HepG2 (cell line): ENCODE measurements at regions not wholly inside any gene's neighbourhood (a gene's known extent, or its start where the extent isn't known, plus 50 kb on each side); places are given as distances from the start of the nearest gene placed in this dataset.

ENCODE experiments used
- CTCF ChIP-seq: sonication (generic); formaldehyde crosslinking; IDR thresholded peaks from 2 replicates; pipeline ENCODE4 v1.5.0; 2020; ENCODE audit warnings: mild to moderate bottlenecking, missing genetic modification reagents, moderate library complexity
- GFI1 ChIP-seq: sonication (generic); formaldehyde crosslinking; IDR thresholded peaks from 2 replicates; pipeline ENCODE4 v1.5.0; 2020; ENCODE audit warnings: missing genetic modification reagents, mild to moderate bottlenecking, borderline replicate concordance

- TF ChIP-seq GFI1 (CRISPR knock-in tag) (no peak), CTCF (CRISPR knock-in tag) (no peak)
Observed at GRCh38 chr6:134733801-134734200, 216.1 kb downstream of the ALDH8A1 start.
